ENCODE measurements at regions not wholly inside any gene's neighbourhood (a gene's known extent, or its start where the extent isn't known, plus 50 kb on each side); places are given as distances from the start of the nearest gene placed in this dataset.
"Not testable (repeated sequence)": the region's sequence is repeated elsewhere in the genome, so short reads cannot be mapped to it uniquely, and the experiment has no call there.

- no peaks in the 10 kb centered on the region for H3K9me3 Mint-ChIP-seq
Observed at GRCh38 chrX:150228431-150228830, 134.7 kb upstream of the MAMLD1 start.

GRCh38 chrX:150229030-150229429 is 134.1 kb upstream of the MAMLD1 start:
- Mint-ChIP-seq H3K27me3 (ENCODE audit: low read depth) (no peaks in the 10 kb centered on the region), H3K27ac (no peak overlapping the region), H3K4me1 (ENCODE audit: low read depth) (no peaks in the 10 kb centered on the region), H3K36me3 (ENCODE audit: low read depth) (no peaks in the 10 kb centered on the region), H3K4me3 (no peak overlapping the region), H3K9me3 (no peaks in the 10 kb centered on the region)

More at GRCh38 chrX:150228431-150228830, 134.7 kb upstream of the MAMLD1 start:
- H3K4me3 Mint-ChIP-seq: no peak overlapping the region
- H3K36me3 Mint-ChIP-seq (ENCODE audit: low read depth): no peaks in the 10 kb centered on the region
- no peak overlapping the region for H3K27ac Mint-ChIP-seq
- no peaks in the 10 kb centered on the region for H3K27me3 Mint-ChIP-seq (ENCODE audit: low read depth)
- no peaks in the 10 kb centered on the region for H3K4me1 Mint-ChIP-seq (ENCODE audit: low read depth)

GRCh38 chrX:150229481-150229880 is 133.6 kb upstream of the MAMLD1 start:
- Mint-ChIP-seq H3K36me3 (ENCODE audit: low read depth) (no peaks in the 10 kb centered on the region), H3K4me1 (ENCODE audit: low read depth) (no peaks in the 10 kb centered on the region), H3K9me3 (no peaks in the 10 kb centered on the region), H3K27me3 (ENCODE audit: low read depth) (no peaks in the 10 kb centered on the region), H3K4me3 (no peak overlapping the region), H3K27ac (no peak overlapping the region)

GRCh38 chrX:150230952-150231351 is 132.2 kb upstream of the MAMLD1 start:
- H3K9me3 Mint-ChIP-seq; H3K36me3 Mint-ChIP-seq (ENCODE audit: low read depth); H3K27me3 Mint-ChIP-seq (ENCODE audit: low read depth): not testable (repeated sequence)

GRCh38 chrX:150231368-150231767 is 131.7 kb upstream of the MAMLD1 start:
- H3K36me3 Mint-ChIP-seq (ENCODE audit: low read depth); H3K9me3 Mint-ChIP-seq; H3K4me1 Mint-ChIP-seq (ENCODE audit: low read depth); H3K4me3 Mint-ChIP-seq; H3K27ac Mint-ChIP-seq; H3K27me3 Mint-ChIP-seq (ENCODE audit: low read depth): not testable (repeated sequence)

More at GRCh38 chrX:150230952-150231351, 132.2 kb upstream of the MAMLD1 start:
- not testable (repeated sequence) for H3K27ac Mint-ChIP-seq; H3K4me1 Mint-ChIP-seq (ENCODE audit: low read depth); H3K4me3 Mint-ChIP-seq

GRCh38 chrX:150232222-150232621 is 130.9 kb upstream of the MAMLD1 start:
- not testable (repeated sequence) for H3K36me3 Mint-ChIP-seq (ENCODE audit: low read depth); H3K4me3 Mint-ChIP-seq; H3K27ac Mint-ChIP-seq; H3K9me3 Mint-ChIP-seq; H3K4me1 Mint-ChIP-seq (ENCODE audit: low read depth); H3K27me3 Mint-ChIP-seq (ENCODE audit: low read depth)

GRCh38 chrX:150234126-150234525 is 129.0 kb upstream of the MAMLD1 start:
- Mint-ChIP-seq H3K36me3 (ENCODE audit: low read depth) (no peaks in the 10 kb centered on the region), H3K4me1 (ENCODE audit: low read depth) (no peaks in the 10 kb centered on the region), H3K4me3 (no peak overlapping the region), H3K9me3 (no peaks in the 10 kb centered on the region), H3K27me3 (ENCODE audit: low read depth) (no peaks in the 10 kb centered on the region), H3K27ac (no peak overlapping the region)

GRCh38 chrX:150236327-150236726 is 126.8 kb upstream of the MAMLD1 start:
- H3K4me3 Mint-ChIP-seq: no peak overlapping the region
- no peaks in the 10 kb centered on the region for H3K9me3 Mint-ChIP-seq
- H3K4me1 Mint-ChIP-seq (ENCODE audit: low read depth): no peaks in the 10 kb centered on the region
- H3K27me3 Mint-ChIP-seq (ENCODE audit: low read depth): no peaks in the 10 kb centered on the region
- no peaks in the 10 kb centered on the region for H3K36me3 Mint-ChIP-seq (ENCODE audit: low read depth)
- no peak overlapping the region for H3K27ac Mint-ChIP-seq

GRCh38 chrX:150238632-150239382 is 124.3 kb upstream of the MAMLD1 start:
- H3K36me3 Mint-ChIP-seq (ENCODE audit: low read depth): no peaks in the 10 kb centered on the region
- H3K27me3 Mint-ChIP-seq (ENCODE audit: low read depth): no peaks in the 10 kb centered on the region
- H3K27ac Mint-ChIP-seq: no peak overlapping the region
- no peak overlapping the region for H3K4me3 Mint-ChIP-seq
- H3K4me1 Mint-ChIP-seq (ENCODE audit: low read depth): no peaks in the 10 kb centered on the region
- H3K9me3 Mint-ChIP-seq: no peaks in the 10 kb centered on the region

- Mint-ChIP-seq H3K4me1 (ENCODE audit: low read depth) (no peaks in the 10 kb centered on the region), H3K4me3 (no peak overlapping the region), H3K27ac (no peak overlapping the region), H3K36me3 (ENCODE audit: low read depth) (no peaks in the 10 kb centered on the region), H3K27me3 (ENCODE audit: low read depth) (no peaks in the 10 kb centered on the region), H3K9me3 (no peaks in the 10 kb centered on the region)
Observed at GRCh38 chrX:150239946-150240642, 123.0 kb upstream of the MAMLD1 start.

GRCh38 chrX:150240643-150240970 is 122.5 kb upstream of the MAMLD1 start:
- H3K9me3 Mint-ChIP-seq: no peaks in the 10 kb centered on the region
- no peak overlapping the region for H3K4me3 Mint-ChIP-seq
- H3K36me3 Mint-ChIP-seq (ENCODE audit: low read depth): no peaks in the 10 kb centered on the region
- H3K4me1 Mint-ChIP-seq (ENCODE audit: low read depth): no peaks in the 10 kb centered on the region
- no peak overlapping the region for H3K27ac Mint-ChIP-seq
- H3K27me3 Mint-ChIP-seq (ENCODE audit: low read depth): no peaks in the 10 kb centered on the region

- peaks cover 6% of the 10 kb centered on the region for H3K4me1 Mint-ChIP-seq (ENCODE audit: low read depth)
- H3K27me3 Mint-ChIP-seq (ENCODE audit: low read depth): no peaks in the 10 kb centered on the region
- no peaks in the 10 kb centered on the region for H3K36me3 Mint-ChIP-seq (ENCODE audit: low read depth)
- H3K27ac Mint-ChIP-seq: no peak overlapping the region
- no peak overlapping the region for H3K4me3 Mint-ChIP-seq
- no peaks in the 10 kb centered on the region for H3K9me3 Mint-ChIP-seq
Observed at GRCh38 chrX:150253959-150254620, 109.0 kb upstream of the MAMLD1 start.

GRCh38 chrX:150254909-150255308 is 108.2 kb upstream of the MAMLD1 start:
- Mint-ChIP-seq H3K4me3 (no peak overlapping the region), H3K4me1 (ENCODE audit: low read depth) (peaks cover 6% of the 10 kb centered on the region), H3K36me3 (ENCODE audit: low read depth) (no peaks in the 10 kb centered on the region), H3K27ac (no peak overlapping the region), H3K27me3 (ENCODE audit: low read depth) (no peaks in the 10 kb centered on the region), H3K9me3 (no peaks in the 10 kb centered on the region)

- Mint-ChIP-seq H3K27ac (no peak overlapping the region), H3K4me3 (no peak overlapping the region), H3K27me3 (ENCODE audit: low read depth) (no peaks in the 10 kb centered on the region), H3K4me1 (ENCODE audit: low read depth) (peaks cover 6% of the 10 kb centered on the region), H3K9me3 (no peaks in the 10 kb centered on the region), H3K36me3 (ENCODE audit: low read depth) (no peaks in the 10 kb centered on the region)
Observed at GRCh38 chrX:150255441-150256296, 107.4 kb upstream of the MAMLD1 start.

Data from T-helper 1 cell treated with Interleukin-12 subunit alpha and Interleukin-12 subunit beta and Interleukin-4 antibody, amounts not matched to agents 30 μg/mL and 1 μg/mL, for 36 hours (primary cell).